OCI-LY1 (cell line): ENCODE measurements at regions not wholly inside any gene's neighbourhood (a gene's known extent, or its start where the extent isn't known, plus 50 kb on each side); places are given as distances from the start of the nearest gene placed in this dataset.

Source experiments
- CTCF ChIP-seq: fragments of 200-600 bp; sonication (generic), shearing (Covaris generic); IDR thresholded peaks from 2 replicates; pipeline ENCODE4 v1.5.1; 2017; ENCODE audit warnings: mild to moderate bottlenecking, antibody characterized with exemption, low read length, moderate library complexity, mixed read lengths
- EZH2 ChIP-seq: fragments of 200-600 bp; sonication (generic), shearing (Covaris generic); IDR thresholded peaks from 2 replicates; pipeline ENCODE4 v1.8.0; 2017; ENCODE audit warnings: borderline replicate concordance, mixed run types, mild to moderate bottlenecking, antibody characterized with exemption, low read length, moderate library complexity, mixed read lengths

- TF ChIP-seq CTCF: no peak
- no peak for TF ChIP-seq EZH2
Observed at GRCh38 chr16:85286951-85287814, 174.9 kb upstream of the CIBAR2 start.
